ENCODE measurements at regions not wholly inside any gene's neighbourhood (a gene's known extent, or its start where the extent isn't known, plus 50 kb on each side); places are given as distances from the start of the nearest gene placed in this dataset.

- TF ChIP-seq CTCF (IDR thresholded peaks at IDR 0.05; ENCODE audit: insufficient read depth, low read depth, low read length): no peak
- no peak overlapping the region for H3K4me3 ChIP-seq (ENCODE audit: low read depth, low read length)
- no peak for DNase-seq (ENCODE audit: low read depth)
These were observed 238.0 kb upstream of the PLET1 start for GRCh38 chr11:112498701-112499100.

DNA sequence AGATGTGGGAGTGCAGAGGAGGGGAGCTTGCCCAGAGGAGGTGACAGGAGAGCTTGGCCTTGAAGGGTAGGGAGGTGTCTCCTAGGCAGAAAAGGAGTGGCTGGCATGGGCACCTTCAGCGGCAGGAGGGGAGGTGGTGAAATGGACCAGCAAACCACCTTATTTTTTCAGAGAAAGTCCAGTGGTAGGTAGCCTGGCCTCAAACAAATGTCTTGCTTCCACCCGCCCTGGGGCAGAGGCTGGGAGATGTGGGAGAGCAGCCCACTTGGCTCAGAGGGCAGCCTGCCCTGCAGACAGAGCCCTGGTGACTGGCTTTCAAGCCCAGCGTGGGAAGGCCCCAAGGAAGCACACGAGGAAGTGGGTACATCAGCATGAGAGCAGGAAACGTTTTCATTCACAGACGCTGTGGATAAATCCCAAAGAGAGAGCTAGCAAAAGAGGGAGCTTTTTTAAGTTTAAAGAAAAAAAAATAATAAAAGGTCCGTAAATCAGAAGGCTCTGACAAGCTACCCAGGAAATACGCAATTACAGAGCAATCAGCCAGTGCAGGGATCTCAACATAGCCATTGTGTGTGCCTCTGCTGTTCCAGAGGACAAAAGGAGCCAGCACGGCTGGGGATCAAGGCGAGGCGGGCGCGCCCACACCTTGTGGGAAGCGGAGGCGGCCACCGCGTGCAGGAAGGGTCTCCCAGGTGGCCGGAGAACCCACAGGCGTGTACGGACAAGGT lies 238.7 kb upstream of the PLET1 start:
- TF ChIP-seq CTCF (IDR thresholded peaks at IDR 0.05; ENCODE audit: insufficient read depth, low read depth, low read length): no peak
- DNase-seq (ENCODE audit: low read depth): no peak
- H3K4me3 ChIP-seq (ENCODE audit: low read depth, low read length): no peak overlapping the region

DNA sequence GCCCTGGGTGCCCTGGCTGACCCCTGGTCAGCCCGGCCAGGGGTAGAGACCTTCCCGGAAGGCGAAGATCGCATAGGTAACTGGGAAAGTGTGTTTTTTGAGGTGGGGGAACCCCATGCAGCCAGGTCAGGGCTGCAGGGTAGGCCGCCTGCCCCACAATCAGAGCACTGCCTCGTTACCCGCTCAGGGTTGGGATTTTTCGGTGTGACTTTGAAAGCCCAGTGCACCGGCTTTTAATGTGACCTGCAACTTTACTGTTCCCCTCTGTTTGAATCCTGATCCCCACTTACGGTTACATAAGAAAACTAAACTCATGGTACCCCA lies 239.2 kb upstream of the PLET1 start:
- no peak for DNase-seq (ENCODE audit: low read depth)
- H3K4me3 ChIP-seq (ENCODE audit: low read depth, low read length): no peak overlapping the region
- no peak for TF ChIP-seq CTCF (IDR thresholded peaks at IDR 0.05; ENCODE audit: insufficient read depth, low read depth, low read length)

DNA sequence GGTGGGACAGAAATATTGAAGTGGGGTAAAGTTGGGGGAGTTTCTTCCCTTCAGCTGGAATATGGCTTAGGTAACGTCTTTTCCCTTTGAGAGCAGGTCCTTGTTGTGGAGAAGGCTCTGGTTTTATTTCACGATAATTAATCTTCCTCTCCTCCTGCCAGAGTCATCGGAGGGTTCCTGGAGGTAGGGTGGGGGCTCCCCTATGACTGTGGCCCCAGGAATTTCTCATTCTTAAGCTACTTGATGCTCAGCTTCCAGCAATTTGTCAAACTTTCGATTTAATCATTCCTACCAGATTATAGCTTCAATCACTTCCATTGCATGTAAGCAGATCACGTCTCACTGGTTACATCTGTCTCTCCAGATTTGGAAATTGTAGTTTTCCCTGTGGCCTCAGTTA lies 242.8 kb upstream of the PLET1 start:
- no peak for TF ChIP-seq CTCF (IDR thresholded peaks at IDR 0.05; ENCODE audit: insufficient read depth, low read depth, low read length)
- no peak overlapping the region for H3K4me3 ChIP-seq (ENCODE audit: low read depth, low read length)
- no peak for DNase-seq (ENCODE audit: low read depth)

DNA sequence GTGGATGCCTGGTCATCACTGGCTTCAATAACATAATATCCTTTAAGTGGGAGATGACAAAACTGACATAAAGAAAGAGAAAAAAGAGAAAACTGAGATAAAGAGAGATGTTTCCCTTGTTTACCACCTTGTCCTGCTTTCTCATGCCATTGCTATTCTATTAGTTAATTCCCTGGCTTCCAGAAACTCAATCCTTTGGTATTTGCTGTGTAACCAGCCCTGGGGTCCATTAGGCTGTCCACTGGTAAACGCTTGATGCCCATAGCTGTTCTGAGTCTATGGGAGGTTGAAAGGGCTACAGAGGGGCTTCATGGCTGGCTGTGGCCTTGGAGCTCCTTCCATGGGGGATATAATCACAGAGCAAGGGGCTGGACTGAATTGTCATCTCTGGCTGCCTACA lies 243.4 kb upstream of the PLET1 start:
- DNase-seq (ENCODE audit: low read depth): no peak
- H3K4me3 ChIP-seq (ENCODE audit: low read depth, low read length): no peak overlapping the region
- no peak for TF ChIP-seq CTCF (IDR thresholded peaks at IDR 0.05; ENCODE audit: insufficient read depth, low read depth, low read length)

DNA sequence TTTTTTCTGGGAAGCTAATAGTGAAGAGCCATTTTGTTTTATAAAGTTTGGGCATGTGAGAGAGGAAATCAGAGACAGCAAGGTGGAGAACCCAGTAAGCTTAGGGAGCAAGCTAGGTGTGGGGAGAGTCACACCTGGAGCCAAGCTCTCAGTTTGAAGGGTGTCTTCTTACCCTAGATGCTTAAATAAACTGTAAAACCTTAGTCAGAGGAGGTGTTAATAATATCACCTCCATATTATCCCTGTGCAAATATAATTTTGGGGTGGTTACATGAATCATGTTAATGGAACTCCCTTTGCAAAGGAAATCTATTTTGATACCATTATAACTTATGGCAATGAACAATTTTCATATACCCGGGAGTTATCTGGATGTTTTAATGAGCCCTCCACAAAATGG lies 246.2 kb upstream of the PLET1 start:
- H3K4me3 ChIP-seq (ENCODE audit: low read depth, low read length): no peak overlapping the region
- no peak for TF ChIP-seq CTCF (IDR thresholded peaks at IDR 0.05; ENCODE audit: insufficient read depth, low read depth, low read length)
- DNase-seq (ENCODE audit: low read depth): no peak

- no peak overlapping the region for H3K4me3 ChIP-seq (ENCODE audit: low read depth, low read length)
- TF ChIP-seq CTCF (IDR thresholded peaks at IDR 0.05; ENCODE audit: insufficient read depth, low read depth, low read length): no peak
- DNase-seq (ENCODE audit: low read depth): no peak
These were observed 246.6 kb upstream of the PLET1 start for GRCh38 chr11:112507281-112507680.
